Left renal pelvis (tissue), 4 donors: ENCODE measurements at regions not wholly inside any gene's neighbourhood (a gene's known extent, or its start where the extent isn't known, plus 50 kb on each side); places are given as distances from the start of the nearest gene placed in this dataset.

Source experiments
- DNase-seq, 4 donors: peaks; one replicate each; pipeline ENCODE4 v3.0.0-alpha.2; 2013; ENCODE audit warnings: low read depth in 4 of 4, low spot score in 3 of 4

DNA sequence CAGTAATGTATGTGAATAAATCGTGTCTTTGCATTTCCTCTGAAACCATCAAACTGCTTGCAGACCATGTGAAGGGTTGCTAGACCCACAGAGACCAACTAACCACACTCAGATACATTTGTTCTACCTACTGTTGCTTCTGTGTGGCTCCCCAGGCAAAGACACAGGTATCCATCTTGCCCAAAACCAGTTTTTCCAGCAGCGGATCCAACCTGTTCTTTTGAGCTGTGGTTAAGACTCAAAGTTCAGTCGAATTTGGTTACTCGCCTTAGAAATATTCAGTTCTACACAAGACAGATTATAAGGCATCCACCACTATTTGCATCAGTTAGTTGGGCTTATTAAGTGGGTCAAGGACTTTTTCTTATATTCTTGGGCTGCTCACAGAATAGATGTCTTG, 276.2 kb upstream of the EPHA4 start:
- no peak for DNase-seq

DNA sequence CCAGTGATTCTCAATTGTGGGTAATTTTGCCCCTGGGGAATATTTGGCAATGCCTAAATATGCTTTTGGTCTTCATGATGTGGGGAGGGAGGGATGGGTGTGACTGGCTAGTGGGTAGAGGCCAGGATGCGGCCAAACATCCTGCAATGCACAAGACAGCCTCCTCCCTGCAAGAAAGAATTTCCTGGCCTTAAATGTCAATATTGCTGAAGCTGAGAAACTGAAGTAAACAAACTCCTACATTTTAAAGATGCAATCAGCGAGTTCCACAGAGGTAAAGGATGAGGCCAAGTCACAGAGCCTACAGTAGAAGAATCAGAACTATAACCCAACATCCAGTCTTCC, 272.9 kb upstream of the EPHA4 start:
- DNase-seq: no peak

DNA sequence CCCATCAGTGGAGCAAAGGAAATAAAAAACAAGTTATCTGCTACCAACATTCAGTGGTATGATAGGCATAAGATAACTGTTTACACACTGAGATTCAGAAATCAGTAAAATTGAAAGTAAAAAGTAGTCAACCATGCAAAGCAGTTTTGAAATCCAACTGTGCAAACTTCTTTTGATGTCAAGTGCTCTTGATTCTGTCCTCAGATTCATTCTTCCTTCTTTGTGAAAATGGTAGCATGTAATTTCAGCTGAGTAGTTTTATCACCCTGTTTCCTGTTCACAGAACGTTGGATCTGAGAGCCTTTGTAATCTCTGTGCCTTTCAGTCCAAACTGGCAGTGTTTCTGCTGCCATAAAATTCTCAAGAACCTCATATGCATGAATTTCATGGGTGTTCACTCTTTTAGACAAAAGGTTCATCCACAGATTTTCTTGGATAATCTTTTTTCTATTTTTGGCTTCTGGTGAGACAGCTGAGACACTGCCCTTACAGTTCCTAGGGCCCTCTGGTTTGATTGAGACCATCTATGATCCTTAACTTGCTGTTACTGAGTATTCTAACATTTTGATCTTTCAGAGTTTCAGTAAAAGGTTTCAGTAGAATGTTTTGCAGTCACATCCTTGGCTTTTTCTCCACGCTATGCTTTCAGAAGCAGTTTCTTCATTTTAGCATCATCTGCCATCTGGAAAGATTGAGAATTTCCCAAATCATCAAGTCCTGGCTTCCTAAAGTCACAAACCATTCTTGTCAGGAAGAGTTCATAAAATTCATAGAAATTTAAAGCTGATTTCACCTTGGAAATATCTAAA, 272.3 kb upstream of the EPHA4 start:
- no peak for DNase-seq

DNA sequence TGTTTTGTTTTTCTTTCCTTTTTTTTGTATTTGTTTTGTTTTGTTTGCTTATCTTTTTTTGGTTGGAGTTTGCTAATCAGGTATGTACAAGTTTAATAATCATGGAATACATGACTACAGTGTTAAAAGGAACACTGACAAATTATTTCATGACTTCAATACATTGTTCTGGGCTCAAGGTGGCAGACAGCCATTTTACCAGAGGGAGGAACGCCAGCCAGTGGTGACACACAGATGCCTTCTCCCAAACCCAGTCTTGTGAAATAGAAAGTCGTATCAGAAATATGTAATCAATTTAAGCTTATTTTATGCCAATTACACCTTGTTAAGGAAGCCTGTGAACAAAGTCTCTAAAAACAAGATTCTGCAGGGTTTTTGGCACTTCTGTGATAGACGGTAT, 264.0 kb upstream of the EPHA4 start:
- no peak for DNase-seq

DNA sequence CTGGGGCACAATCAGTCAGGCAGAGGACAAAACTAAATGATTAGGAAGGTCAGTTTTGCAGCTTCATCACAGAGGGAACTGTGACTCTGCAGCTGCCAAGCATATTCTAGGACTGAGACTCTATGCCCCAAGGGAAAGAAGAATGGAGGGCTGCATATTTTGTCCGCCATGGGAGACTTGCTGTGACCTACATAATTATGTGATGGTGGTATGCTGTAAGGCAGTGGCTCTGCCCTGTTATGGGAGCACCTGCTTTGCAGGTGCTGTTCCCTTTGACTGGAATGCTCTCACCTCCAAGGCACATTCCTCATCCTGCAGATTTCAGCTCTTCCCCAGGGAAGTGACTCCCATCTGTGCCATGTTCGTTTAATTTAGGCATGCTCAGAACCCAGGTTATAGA, 261.9 kb upstream of the EPHA4 start:
- no peak for DNase-seq

DNA sequence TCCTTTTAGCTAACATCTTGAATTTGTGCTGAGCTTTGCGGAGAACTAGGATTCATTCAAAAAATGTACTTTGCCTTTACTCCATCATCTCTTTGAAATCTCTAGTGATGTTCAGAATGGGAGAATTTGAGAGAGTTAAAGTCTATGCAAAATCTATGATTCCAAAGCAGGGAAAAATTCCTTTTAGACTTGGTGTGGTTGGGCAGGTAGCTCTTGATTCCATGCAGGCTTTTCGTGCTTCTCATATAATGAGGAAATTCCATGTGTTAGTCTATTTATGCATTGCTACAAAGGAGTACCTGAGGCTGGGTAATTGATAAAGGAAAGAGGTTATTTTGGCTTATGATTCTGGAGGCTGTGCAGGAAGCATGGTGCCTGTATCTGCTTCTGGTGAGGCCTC, 258.9 kb upstream of the EPHA4 start:
- DNase-seq: no peak

DNA sequence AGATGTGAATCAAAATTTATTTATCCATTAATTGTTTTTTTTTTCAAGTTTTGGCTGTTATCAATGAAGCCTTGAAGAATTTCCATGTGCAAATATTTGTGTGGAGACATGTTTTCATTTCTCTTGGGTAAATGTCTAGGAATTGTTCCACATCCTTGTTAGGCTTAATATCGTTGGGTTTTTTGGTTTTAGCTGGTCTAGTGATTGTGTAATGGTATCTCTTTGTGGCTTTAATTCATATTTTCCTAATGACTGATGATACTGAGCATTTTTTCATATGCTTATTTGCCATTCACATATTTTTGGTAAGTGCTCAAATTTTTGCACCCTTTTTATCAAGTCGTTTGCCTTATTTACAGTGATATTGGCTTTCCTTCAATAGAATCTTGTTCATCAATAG, 250.3 kb upstream of the EPHA4 start:
- DNase-seq: no peak

DNA sequence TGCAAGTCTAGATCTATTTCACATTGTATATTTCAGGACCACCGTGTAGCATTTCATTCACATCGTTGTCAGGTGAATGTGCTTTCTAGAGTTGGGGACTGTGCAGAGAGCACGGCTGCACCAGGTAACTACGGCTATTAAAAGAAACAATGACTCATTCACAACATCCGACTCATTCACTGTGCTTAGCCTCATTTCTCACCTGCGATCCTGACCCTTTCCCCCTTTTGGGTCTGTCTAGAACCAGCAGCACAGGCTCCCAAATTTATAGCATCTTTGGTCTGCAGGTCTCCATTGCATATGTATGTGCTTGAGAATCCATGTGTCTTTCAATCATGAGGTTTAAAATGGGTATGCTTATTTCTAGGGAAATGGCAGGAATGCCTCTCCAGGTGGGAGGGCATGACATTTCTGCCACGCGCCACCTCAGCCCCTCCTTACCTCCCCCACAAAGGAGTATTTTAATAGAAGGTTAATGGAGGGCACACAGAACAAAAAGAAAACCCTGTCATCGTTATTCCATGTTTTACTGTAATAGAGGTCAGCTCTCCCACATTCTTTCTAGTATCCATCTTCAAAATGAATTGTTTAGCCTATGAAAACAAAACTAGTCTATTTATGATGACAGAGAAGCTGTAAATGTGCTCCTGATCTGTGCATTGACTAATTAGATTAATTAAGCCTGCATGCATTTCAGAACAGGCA, 246.7 kb upstream of the EPHA4 start:
- DNase-seq: no peak

DNA sequence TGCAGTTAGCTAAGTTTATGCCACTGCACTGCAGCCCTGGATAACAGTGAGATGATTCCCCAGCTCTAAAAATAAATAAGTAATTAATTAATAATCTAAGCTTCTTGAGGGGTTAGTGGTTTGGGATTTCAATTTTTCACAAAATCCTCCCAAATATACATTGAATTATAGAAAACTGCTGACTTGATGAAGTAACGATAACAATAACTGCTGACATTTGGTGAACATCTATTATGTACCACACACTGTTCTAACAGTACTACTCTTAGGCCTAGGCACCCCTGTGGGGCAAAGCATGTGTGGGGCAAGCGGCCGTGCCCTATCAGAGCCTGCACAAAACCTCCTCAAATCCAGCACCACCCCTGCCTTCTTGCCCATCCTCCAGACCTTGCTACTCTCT, 245.8 kb upstream of the EPHA4 start:
- DNase-seq: no peak

DNA sequence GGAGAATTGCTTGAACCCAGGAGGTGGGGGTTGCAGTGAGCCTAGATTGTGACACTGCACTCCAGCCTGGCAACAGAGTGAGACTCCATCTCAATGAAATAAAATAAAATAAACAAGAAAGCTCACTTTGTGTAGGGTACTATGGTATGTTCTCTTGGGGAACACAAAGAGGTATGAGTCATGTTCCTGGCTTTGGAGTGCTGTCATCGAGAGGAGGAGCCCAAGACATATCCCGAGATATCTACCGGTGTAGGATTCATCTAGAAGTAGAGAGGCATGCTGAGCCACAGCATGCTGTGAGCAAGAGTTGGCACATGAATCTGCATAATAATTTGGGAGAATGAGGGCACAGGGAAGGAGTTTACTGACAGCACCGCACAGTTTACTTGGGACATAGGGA, 244.9 kb upstream of the EPHA4 start:
- no peak for DNase-seq

DNA sequence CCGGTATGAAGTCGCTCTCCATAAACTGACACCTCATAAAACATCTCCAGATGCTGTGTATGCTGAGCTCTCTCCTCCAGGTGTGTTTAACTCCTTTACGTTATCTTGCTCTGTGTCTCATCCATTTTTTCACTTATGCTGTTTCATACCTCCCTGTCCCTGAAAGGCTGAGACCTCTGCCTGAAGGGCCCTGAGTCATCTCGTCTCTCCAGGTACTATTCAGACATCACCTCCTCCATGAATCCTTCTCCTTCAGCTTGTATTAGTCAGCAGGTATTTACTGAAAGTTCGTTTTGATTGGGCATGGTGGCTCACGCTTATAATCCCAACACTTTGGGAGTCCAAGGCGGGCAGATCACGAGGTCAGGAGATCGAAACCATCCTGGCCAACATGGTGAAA, 244.5 kb upstream of the EPHA4 start:
- DNase-seq: no peak

DNA sequence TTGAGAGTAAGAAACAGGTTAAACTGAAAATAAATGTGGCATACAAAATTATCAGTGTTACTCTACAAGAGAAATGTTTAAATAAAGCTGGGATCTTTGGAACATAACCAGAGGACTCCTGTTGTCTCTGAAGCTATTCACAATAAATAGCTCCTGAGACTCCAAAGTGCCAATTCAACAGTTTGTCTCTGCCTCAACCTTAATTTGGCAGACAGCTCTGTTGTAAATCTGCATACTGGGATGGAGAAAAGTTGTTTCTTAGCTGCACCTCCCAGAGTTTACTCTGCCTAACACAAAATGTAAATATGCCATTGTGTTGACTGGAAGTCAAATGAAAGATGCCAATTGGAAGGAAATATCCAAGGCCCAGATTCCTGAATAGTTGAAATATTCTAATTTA, 238.5 kb upstream of the EPHA4 start:
- DNase-seq: no peak

DNA sequence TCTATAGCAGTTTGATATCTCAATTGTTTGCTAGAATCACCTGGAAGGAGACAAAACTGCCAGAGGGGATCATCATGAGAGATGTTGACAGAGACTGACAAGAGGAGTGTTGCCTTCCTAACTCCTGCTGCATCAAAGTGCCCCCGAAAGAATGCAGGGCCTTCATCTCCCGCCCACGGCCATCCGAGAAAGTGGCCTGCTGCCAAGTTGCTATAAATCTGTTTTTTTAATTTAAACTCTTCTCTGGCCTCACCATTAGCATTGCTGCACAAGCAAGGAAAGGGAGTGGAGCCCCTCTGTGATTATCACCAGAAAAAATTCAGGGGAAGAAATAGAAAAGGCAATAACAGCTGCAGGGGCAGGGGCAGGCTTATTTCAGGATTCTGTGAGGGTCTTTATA, 238.1 kb upstream of the EPHA4 start:
- DNase-seq: peak in 1 of 4 donors; percentile 42

DNA sequence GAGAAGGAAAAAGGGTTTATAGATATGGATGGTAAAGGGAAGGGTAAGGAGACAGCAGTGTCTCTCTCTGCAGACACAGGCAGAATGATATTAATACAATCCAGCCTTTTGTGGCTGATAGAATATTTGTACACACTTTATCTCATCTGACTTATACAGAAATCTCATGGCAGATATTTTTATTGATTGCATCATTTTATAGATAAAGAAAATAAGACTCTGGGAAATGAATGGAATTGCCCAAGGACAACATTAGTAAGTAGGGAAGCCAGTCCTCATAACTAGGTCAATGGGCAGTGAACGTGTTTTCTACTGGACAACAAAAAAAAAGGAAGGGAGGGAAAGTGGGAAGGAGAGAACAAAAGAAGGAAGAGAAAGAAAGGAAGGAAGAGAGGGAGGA, 236.4 kb upstream of the EPHA4 start:
- DNase-seq: no peak

DNA sequence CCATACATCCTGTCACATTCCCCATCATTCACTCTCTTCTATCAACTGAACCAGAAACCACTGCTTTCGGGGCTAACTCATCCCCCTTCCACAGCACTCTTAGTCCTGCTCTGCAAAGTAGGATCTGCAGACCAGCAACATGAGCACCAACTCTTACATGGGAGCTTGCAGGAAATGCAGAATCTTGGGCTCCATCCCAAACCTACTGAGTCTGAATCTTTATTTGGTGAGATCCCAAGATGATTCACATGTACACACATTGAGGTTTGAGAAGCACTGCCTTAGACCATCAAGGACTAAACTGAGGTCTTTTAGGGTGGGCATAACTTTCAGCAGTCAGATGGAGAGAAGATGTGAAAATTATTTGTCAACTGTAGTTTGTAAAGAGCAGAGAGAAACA, 235.6 kb upstream of the EPHA4 start:
- no peak for DNase-seq

DNA sequence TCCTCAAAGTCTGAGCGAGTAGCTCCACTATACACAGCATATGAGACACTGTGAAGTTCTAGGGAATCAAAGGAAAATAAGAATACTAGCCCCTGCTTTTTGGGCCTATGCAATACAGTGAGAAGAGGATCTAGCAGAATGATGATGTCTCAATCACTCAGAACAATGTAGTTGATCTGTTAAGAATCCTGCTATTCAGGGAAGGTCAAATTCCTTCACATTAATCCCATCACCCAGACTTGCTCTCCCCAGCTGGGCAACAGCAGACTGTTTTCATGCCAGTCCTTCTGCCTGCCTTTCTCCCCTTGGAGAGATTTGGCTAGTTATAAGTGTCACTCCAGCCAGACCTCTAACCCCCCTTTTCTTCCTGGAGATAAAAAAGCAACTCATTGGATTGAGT, 230.0 kb upstream of the EPHA4 start:
- no peak for DNase-seq

DNA sequence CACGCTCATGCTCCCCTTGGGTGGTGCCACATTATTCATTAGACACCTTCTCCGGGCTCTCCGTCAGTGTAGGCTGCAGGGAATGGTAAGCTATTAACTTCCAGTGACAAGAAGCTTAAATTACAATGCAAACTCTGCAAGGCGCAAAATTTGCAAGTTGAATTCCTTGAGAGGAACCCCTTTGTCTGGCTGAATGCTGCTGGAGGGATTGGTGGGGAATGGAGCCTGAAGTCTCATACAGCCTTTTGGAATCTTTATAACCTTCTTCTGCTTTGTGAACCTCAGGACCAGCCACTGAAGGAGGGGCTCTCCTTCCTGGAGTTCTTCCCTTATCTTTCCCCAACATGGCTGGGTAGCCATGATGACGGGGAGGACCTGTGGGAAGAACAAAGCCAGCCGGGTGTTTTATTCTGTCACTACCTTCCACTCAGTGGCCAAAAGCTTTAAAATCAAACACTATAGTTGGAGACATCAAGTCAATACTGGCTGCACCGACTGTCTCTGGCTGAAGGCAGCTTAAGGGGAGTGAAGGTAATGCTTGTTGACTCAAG, 220.9 kb upstream of the EPHA4 start:
- DNase-seq: no peak

DNA sequence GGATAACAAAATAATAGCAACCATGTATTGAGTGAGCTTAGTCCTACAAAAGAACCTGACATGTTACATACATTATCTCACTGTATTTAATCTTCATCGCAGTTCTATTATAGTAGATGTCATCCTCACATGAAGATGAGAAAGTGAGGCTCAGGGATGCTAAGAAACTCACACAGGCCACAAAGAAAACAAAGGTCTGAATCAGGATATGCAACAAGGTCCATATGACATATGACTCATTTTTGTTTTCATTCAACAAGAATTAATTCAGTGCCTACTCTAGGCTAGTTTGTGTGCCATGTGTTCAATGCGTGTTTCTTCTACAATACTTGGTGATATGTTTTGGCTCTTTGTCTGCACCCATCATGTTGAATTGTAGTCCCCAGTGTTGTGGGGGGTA, 219.7 kb upstream of the EPHA4 start:
- no peak for DNase-seq

DNA sequence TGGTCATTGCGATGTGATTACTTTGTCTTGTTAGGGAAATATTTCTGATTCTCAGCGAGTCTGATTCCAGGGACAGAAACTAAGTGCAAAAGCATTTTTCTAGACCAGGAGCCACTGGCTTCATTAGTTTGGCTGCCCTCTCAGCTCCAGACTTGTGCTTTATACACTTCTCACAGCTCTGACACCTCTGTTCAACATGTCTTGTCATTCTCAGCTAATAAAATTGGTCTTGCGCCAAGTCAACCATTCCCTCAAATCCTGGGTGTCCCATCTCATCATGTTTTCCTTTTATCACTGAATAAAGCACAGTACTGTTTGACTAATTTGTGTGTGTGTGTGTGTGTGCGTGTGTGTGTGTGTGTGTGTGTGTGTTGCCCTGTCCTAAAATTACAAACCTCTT, 215.5 kb upstream of the EPHA4 start:
- no peak for DNase-seq

DNA sequence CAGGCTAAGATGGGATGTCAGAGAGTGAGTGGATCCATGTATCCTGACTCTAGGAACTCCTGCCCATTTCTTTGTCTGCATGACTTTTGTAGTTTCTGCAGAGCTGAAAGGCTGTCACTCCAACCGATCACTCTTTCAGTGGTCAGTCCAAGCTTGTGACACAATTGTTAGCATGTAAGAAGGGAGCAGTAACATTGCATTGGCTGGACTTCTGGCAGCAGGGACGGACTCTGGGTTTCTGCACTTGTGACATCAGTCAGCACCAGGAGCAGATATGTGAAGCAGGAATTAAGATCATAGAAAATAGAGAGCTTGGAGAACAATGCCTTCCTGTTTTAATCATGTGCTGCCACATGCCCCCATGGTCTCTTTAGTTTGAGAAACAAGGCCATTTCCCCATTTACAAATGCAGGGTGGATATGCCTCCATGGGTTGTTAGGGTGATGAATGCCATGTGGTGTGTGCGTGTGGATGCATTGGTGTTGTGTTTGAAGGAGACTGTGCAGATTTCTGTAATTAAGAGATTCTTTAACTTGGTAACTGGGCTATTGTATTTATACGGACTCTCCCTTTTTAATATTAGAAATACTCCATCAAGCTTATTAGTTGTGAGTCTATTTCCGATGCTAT, 214.3 kb upstream of the EPHA4 start:
- no peak for DNase-seq

DNA sequence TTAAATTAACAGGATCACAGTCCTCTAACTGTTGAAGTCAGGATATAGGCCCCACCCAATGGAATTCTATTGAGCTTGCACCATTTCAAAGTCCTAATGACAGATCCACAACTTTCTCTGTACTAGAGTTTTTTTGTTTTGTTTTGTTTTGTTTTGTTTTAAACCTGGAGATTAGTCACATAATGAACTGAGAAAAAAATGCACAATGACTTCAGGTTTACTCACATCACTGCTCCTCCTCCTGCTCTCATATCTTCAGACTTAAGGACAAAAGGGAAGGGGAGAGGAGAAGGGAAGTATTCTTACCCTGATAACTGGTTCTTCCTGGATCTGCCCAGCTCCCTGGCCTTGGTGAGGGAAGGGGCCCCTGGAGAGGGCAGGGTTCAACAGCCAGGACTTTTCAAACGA, 208.2 kb upstream of the EPHA4 start:
- DNase-seq: no peak

DNA sequence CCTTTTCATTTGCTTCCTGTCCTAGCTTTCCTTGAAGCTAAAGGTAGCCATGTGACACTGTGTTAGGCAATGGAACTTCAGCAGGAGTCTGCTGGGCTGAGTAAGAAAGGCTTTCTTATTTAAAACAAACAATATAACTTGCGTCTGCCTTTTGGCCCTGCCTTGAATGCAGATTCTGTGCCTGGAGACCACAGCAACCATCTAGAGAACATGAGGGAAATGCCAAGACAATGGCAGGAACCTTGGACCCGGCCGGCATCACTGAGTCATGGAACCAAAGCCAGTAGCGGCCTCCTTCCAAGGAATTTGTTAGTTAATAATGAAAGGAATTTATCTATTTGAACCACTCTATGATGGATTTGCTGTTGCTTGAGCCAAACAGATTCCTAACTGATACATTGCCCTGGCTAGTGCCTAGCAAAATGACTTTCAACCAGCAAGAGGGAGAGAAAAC, 207.5 kb upstream of the EPHA4 start:
- DNase-seq: no peak
